CD4-positive, alpha-beta T cell treated with Interleukin-15 for 4 hours (primary cell): ENCODE measurements at regions not wholly inside any gene's neighbourhood (a gene's known extent, or its start where the extent isn't known, plus 50 kb on each side); places are given as distances from the start of the nearest gene placed in this dataset.
"Not testable (repeated sequence)": the region's sequence is repeated elsewhere in the genome, so short reads cannot be mapped to it uniquely, and the experiment has no call there.

Source experiments
- DNase-seq: peaks from one replicate; pipeline ENCODE4 v3.0.0-alpha.2; 2020; ENCODE audit warnings: low spot score

DNA sequence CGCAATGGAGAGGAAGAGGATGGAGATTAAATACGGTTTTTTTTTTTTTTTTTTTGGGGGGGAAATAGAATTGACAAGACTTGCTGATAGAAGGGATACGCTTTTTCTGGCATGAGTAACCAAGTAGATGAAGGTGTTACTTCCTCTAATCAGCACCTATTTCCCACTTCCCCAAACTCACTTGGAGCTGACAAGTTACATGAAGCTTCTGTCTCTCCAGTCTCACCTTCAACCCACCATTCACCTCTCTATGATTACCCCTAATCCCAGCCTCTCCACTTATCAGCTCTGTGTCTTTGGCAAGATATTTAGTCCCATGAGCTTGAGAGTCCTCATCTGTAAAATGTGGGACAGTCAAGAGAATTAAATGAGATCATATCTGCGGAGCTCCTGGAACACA lies 185.9 kb upstream of the HS3ST3A1 start:
- DNase-seq = no peak

DNA sequence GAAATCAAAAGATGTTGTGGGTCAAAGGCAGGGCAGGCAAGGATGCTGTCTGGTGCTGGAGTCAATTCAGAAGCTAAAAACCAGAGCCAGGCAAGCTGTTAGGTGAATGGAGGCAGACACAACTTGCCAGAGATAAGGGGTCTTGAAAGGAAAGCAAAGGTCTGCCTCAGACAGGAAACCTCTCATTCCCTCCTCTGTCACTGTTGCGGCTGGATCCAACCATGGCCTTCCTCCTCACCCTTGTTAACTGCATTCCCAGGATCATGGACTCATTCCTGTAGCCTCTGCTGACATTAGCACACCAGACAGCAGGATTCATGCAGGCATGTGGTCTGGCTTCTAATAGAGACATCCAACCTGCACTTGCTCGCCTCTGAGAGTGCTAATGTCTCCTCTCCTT lies 186.7 kb upstream of the HS3ST3A1 start:
- DNase-seq = no peak

DNA sequence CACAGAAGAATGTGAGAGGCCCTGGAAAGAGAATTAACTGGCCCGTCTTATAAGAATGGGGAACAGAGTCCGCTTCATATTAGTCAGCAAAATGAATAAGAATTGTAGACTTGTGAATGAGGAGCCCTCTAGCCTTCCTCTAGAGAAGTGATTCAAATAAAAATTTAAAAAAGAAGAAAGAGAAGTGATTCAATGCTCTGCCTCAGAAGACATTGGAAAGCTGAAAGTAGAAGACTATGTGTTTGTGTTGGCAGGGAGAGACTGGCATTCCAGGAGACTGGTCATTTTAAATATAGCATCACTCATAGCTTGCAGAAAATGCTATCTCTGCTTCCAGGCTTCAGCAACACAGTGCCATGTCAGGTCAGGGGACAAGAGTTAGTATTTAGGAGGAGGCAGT lies 190.6 kb upstream of the HS3ST3A1 start:
- no peak for DNase-seq

DNA sequence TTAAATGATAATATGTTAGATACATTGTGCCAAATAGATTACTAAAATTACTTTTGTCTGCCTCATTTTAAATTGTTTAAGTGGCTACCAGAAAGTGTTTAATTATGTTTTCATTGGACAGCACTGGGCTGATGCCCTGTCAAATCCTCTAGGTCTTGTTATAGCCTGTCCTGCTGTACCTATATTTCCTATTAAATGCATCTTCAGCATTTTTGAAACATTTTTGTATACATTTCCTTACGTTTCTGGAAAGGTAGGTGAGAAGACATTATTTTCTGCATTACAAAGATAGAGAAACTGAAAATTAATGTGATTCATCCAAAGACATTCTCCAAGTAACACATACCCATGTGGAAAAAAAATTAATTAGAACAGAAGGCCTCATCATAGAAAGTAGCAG lies 192.2 kb upstream of the HS3ST3A1 start:
- no peak for DNase-seq

DNA sequence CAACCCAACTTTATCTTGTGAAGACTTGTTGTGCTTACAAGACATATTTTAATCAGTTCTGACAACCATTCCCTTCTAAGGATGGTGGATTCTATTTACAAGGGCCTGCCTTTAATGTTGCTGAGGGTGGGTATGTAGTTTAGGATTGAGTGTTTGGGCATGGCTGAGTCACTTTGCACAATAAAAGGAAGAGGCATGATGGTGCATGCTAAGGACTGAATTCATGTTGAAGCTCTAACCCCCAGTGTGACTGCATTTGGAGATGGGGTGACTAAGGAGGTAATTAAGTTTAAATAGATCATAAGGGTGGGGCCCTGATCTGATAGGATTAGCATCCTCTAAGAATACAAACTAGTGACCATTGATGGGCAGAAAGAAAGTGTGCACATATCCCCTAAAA lies 196.1 kb upstream of the HS3ST3A1 start:
- no peak for DNase-seq

DNA sequence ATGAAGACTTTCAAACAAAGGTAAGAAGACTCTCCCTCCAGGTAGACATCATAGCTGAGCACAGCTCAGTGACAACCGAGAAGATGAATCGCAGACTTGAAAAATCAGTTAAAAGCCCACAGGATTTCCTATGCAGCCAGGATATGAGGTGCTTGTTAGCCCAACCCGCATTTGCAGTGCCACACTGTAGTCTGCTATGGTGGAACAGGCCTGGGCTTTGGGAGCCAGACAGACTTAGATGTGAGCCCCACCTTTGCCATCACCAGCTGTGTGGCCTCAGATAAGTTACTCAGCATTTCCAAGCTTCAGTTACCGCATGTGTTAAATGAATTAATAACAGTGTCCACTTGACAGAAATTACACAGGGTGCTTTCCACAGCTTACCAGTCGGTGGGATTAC lies 204.4 kb upstream of the HS3ST3A1 start:
- no peak for DNase-seq

DNA sequence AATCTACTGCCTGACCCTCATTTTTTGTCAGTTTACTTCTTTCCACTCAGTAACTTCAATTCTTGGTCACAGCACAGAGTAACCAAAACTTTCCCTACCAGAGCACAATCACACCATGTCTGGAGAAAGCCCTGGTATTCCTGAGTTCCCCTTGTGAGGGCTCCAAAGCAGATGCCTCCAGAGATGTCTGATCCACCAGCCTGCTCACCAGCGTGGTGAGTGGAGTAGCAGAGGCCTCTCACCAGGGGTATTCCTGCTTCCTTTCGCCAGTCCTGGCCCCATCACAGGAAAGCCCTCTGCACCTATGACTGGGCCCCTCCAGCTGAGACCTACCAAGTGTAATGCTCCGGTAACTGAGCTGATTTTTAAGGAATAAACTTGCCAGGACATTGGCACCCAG lies 205.4 kb upstream of the HS3ST3A1 start:
- no peak for DNase-seq

DNA sequence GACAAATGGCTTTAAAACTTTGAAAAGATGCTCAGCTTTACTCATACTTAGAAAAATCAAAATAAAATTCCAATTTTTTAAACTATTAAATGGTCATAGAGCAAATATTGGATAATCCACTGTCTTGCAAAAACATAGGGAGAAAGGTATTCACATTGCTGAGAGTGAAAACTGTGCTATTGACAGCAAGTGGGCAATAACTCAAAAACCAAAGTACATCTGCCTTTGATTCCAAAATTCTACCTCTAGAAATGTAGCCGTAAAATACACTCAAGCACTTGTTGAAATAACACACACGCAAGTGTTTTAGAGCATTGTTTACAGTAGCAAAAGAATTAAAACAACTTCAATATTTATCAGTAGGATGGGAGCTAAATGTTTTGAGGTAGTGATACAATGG lies 210.6 kb upstream of the HS3ST3A1 start:
- DNase-seq = no peak

DNA sequence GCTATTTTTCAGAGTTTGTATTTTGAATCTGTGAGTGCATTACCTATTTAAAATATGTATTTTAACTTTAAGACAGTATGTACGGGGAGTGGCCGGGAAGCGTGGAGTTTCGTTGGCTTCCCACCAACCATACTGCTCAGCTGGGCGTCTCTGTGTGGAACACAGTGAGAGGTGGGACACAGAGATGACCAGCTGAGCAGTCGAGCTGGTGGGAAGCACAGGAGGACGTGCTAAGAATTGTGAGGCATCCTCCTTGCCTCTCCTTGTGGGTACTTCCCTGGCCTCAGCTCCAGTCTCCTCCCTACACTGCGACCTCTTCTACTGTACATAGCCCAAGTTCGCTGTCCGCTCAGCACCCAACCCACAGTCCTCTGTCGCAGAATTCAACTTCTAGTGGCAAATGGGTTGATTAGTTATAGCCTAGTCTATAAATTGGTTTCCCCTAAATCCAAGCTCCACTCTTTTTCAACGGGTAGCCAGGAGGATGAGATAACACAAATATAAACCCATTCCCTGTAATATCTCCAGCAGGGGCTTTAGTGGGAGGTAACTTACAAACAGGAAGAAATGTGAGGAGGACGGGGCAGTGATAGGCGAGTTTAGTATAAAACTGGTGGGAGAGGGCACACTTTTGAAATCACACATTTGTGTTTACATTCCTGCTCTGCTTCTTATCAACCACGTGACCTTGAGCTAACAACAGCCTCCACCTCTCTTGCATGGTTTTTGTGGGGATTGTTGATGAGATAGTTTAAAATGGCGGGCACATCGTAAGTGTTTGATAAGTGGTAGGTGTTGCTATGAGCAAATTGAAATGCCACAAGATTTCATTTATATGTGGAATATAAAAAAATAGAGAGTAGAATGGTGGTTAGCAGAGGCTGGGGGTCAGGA lies 211.9 kb upstream of the HS3ST3A1 start:
- DNase-seq = no peak

DNA sequence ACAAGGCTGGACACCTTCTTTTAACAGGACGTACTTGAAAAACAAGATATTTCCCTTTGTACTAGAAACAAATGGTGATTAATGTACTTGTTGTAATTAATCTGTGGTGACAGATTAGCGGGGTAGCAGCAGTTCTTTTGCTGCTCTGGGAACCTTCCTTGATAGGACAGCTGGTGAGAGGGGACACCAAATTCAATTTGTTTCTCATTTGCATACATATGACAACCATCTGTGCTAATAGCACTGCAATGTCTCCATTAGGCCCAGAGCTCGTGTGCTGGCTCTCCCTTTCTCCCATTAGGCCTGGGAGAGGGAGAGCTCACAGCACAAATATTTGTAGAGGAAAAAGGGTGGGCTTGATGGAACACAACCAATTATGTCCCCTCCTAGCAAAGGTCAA lies 221.0 kb upstream of the HS3ST3A1 start:
- no peak for DNase-seq

DNA sequence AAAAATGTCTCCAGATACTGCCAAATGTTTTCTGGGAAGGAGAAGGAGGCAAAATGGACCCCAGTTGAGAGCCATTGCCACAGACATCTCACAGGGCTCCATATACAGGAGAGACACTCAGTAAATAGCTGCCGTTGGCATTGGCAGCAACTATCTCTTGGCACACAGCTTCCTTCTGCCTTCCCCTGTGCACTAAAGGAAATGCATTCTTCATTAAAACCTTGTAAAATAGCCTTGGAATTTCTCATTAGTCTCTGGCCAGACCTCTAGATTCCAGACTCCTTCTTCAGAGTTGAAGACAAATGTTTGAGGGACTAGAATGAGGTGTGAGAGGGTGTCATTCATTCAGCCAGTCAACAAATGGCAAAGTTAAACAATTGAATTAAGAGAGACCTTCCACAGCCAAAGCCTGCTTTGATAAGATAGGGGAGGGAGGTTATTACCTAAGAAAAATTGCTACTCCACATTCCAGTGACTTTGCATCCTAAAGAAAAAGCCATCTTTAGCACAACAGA lies 223.9 kb upstream of the HS3ST3A1 start:
- no peak for DNase-seq

DNA sequence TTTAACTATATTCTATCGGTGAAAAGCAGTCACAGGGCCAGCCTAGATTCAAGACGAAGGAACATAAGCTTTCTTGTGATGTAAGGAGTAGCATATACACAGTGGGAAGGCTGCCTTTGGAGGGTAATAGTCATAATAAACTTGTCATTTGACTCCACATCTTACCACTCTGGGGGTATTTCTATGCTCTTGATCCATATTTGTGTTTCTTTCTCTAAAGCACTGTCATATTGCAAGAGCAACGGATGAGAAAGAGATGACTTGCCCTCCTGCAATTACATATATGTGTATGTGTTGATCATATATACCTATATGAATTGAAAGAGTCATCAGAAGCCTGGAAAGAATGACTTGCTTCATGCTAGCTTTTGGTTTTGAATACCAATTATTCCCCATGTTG lies 225.4 kb upstream of the HS3ST3A1 start:
- no peak for DNase-seq

DNA sequence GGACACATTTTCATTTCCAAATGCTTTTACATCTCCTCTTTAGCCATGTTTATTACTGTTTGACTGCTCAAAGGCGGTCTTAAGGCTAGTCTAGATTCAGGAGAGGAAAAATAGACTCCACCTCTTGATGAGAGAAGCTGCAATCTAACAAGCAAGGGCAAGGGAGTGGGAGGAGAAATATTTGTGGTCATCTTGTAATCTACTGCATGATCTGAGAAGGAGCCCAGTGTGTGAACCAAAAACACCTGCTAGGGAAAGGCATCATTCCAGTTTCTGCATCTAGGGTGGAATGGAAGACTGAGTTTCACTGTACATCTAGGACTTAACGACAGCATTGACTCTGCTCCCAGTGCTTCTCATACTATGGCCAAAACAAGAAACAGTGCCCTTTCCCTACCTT lies 232.2 kb upstream of the HS3ST3A1 start:
- DNase-seq = no peak

DNA sequence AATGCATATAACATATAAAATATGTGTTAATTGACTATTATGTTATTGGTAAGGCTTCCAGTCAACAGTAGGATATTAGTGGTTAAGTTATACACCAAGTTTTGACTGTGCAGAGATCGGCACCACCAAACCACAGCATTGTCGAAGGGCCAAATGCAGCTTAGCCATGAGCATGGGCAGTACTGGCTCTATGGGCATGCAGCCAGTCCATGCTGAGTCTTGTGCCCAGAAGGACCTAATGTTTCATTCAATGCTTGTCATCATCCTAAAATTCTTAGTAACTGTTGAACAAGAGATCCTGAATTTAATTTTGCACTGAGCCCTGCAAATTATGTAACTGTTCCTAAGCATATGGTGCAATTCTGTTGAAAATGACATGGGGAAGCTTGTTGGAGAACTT lies 233.4 kb upstream of the HS3ST3A1 start:
- DNase-seq = no peak

DNA sequence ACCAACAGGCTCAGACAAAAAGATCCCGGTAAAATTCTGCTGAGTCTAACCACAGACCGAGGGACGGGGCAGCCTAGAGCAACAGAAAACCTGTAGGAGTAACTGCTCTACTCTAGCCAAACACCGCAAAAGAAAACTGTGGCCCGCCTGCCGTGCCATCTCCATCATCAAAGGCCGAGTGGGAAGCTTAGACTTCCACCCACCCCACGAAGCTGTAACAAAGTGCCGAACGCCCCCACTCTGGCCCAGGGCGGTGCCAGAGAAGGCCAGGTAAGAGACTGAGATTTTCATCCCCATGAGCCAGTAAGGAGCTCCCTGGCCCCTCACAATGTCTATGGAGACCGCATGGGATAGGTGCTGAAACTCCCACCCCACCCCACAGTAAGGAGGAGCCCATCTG lies 231.9 kb upstream of the COX10 start:
- DNase-seq = no peak

DNA sequence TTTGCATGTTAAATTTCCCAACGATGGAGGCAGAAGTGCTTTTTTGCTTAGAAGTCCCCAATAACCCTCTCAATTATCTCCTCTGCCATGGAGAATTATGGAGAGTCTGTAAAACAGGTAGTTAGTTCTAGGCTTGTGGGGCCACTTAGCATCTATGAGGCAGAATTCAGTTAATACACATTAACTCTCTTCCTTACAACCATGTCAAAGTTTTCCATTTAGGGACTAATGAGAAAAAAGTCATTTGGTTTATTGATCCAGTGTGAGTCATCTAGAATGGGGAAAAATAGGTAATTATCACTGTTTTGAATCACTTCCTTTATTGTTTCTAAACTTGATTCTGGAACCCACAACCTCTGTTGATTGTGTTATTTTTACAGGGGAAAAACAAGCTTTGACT lies 229.1 kb upstream of the COX10 start:
- no peak for DNase-seq

DNA sequence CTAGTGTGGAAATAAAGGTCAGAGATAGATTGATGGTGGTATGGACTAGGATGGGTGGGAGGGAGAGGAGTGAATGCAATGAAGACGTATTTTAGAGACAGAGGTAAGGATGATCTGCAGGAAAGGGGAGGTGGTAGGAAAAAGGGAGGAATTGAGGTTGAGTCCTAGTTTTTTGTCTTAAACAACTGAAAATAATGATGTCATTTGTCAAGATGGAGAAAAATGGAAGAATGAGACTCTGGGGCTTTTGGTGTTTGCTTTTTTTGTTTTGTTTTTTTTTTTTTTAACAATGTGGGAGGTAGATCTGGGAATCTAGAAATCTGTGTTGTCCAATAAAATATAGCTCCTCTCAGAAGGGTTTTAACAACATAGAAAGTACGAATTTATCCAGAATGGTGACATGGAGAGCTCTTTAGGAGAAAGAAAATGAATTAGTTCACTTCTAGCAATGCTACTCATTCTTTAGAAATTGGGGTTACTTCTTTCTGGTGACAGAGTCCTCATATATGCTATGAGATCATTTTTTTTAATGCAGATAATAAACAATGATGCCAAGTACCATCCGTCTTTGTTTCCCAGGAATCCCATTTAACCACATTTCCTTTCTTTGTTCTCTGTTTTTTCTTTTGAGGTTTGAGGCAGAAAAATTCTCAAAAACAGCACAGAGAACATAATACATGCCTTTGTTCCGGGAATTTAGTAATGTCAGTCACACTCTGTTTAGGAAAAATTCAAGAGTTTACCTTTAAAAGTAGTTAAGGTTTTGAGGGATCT lies 225.3 kb upstream of the COX10 start:
- DNase-seq = no peak

DNA sequence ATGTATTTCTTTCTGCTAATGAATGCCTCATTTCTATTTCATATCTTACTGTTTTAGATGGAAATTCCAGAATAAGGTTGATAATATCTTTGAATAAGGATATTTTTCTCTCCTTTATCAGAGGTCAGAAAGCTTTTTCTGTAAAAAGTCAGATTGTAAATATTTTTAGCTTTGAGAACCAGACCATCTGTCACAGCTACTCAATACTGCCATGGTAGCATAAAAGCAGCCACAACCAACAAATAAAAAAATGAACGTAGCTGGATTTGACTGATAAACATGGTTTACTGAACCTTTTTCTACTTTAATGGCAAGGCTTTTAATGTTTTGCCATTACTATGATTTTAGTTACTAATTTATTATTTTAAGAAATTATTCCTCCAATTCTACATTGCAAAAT lies 217.4 kb upstream of the COX10 start:
- no peak for DNase-seq

DNA sequence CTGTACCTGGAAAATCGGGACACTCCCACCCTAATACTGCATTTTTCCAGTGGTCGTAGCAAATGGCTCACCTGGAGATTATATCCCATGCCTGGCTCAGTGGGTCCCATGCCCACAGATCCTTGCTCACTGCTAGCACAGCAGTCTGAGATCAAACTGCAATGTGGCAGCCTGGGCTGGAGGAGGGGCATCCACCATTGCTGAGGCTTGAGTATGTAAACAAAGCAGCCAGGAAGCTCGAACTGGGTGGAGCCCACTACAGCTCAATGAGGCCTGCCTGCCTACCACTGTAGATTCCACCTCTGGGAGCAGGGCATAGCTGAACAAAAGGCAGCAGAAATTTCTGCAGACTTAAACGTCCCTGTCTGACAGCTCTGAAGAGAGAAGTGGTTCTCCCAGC lies 213.6 kb upstream of the COX10 start:
- not testable (repeated sequence) for DNase-seq

DNA sequence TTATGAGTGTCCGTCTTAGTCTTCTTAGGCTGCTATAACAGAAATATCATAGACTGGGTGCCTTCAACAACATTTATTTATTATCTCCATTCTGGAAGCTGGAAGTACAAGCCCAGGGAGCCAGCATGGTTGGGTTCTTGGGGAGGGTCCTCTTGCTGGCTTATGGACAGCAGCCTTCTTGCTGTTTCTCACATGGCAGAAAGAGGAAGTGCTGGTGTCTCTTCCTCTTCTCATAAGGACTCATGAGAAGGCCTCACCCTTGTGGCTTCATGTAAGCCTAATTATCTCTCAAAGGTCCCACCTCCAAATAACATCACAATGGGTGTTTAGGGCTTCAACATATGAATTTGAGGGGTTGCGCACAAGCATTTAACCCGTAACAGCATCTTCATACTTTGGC lies 207.0 kb upstream of the COX10 start:
- no peak for DNase-seq

DNA sequence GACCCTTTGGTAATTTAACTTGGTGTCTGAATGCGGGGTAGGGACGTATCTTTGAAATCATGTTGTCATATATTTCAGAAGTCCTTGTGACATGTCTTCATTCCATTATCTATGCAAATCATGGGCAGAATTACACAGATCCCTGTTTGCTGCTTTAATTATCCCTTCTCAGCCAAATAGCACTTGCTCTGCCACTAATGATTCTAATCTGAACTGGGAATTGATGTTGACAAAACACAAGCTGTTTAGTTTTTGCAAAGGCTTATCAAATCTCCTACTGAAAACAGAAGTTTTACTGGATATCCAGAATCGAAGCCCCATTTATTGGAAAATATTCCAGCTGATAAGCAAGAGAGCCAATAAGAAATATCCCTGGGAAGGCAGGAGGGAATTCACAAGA lies 205.9 kb upstream of the COX10 start:
- DNase-seq = no peak

DNA sequence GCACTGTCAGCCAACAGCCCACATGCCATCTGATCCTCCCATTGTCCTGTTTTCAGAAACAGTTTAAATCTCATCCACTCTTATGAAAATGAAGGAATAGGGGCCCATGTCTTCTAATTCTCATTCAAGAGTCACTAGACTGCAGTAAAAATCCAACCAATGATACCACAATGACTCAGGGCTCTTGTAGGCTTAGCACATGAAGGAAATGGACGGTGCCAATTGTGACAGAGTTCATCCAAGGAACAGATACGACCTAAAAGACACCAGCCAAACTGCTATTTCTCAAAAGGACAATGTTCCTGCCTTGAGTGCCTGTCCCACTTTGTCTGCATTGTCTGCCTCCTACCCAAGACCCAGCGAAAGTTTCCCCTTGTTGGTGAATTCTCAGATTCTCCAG lies 204.8 kb upstream of the COX10 start:
- no peak for DNase-seq

DNA sequence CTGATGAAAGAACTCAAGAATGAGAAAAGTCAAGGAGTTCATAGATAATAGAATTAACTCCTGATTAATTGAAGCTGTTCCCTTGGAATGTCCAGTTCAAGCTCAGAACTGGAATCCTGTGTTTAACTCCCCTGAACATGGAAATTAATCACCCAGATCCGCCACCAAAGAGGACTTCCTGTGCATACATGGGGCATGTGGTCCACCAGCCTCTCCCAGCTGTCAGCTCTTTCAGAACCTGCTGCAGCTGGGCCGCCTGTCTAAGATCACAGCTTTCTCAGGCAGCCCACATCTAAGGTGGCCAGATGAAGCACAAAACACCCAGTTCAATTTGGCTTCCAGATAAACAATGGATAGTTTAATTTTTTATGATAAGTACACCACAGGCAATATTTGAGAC lies 203.7 kb upstream of the COX10 start:
- DNase-seq = no peak
